Activated CD4-positive, alpha-beta T cell treated with anti-CD3 and anti-CD28 coated beads, Interleukin-2, amount 50 U/mL, for 24 hours (primary cell): ENCODE measurements at regions not wholly inside any gene's neighbourhood (a gene's known extent, or its start where the extent isn't known, plus 50 kb on each side); places are given as distances from the start of the nearest gene placed in this dataset.

Experiments used
- DNase-seq, 2 donors: peaks; one replicate each; pipeline ENCODE4 v3.0.0-alpha.2; 2020; ENCODE audit warnings: low read depth in 1 of 2, low spot score in 1 of 2

DNA sequence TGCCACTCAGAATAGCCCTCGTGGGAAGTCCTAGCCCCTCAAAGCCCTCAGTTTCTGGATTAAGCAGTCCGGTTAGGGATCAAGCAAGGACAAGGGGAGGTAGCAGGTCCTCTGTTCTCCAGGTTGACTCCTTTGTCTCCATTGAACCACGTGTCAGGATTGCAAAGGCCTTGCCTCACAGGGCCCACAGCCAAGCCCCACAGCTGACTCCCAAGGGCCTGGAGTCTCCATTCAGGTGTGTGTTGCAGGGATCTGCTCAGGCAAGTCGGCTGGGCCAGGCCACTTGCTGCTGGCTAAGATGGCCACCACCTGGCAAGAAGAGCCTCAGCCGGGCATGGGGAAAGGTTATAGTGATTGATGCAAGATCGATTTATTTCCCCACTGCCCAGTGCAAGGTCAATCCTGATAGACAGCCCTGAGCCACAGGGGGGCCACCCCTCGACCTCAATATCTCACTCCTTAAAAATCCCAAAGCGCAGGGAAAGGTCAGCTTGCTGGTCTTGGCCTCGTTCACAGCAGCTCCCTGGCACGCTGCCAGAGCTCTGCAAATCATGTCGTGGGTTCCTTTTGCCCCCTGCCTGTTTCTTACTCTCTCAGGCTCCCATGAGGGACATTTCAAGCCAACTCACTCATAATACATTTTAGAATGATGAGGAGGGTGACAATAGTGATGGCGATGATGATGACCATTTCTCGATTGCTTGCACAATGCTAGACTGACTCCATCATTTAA lies 75.9 kb downstream of the EDN3 start:
- DNase-seq: no peak

DNA sequence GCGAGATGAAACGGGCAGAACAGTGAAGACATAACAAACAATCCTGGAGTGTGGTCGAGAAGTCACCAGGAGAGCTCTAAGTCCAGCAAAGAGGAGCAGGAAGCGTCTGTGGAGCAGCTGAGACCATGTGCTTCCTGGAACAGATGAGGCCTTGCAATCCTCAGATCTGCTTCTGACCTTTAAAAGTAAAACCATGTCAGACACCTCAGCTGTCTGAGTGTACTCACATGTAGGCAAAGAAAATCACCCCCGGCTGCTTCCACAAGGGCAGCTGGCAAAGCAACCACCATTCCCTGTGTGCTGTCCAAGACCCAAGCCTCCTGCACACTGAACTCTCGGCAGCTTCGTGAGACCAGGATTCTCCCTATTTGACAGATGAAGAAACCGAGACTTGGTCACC lies 76.6 kb downstream of the EDN3 start:
- DNase-seq: no peak

DNA sequence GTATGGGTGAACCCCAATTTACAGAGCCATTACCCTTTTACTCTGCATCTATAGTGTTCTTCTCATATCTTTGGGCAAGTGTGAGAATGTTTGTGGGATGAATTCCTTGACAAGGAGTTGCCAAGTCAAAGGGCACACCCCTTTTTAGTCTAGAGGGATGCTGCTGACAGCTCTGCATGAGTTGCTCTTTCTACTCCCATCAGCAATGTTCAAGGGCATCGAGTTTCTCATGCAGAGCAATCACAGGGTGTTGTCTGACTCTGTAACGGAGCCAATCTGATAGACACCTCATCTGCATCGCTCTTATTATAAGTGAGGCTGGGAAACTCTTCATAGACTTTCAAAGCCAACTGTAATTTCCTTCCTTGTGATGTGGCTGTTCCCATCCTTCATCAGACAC lies 77.4 kb downstream of the EDN3 start:
- no peak for DNase-seq

DNA sequence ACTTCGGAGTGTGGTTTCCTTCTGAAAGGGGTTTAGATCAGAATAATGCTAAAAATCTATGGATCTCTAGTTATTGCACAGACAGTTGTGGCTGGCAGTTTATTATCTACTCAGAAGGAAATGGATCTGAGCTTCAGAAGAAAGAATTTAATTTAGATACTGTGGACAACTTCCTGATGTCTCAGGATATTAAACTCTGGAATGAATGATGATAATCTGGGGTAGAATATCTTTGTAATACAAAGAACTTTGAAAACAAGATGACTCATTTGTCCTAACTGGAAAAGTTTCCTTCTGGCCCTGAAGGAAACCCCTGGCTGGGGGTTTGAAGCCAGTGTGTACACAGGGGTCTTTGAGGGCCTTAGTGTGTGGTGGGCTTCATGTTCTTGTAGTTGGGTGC lies 78.0 kb downstream of the EDN3 start:
- DNase-seq: no peak

DNA sequence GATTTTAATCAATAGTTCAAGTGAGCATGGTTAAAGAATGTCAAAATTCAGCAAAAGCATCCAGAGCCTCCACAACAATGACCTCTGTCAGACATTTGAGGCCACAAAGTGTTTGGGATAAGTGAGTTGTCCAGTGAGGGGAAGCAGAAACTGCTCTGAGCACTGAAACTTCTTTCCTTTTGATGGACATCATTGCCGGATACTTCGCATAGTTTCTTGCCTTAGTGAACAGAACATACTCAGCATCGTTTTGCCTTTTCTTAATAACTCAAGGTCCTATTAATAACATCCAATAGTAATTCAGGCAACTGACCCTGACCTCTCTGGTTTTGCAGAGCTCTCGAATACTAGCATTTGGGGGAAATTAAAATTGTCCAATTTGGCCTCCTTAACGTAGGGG lies 78.6 kb downstream of the EDN3 start:
- no peak for DNase-seq

DNA sequence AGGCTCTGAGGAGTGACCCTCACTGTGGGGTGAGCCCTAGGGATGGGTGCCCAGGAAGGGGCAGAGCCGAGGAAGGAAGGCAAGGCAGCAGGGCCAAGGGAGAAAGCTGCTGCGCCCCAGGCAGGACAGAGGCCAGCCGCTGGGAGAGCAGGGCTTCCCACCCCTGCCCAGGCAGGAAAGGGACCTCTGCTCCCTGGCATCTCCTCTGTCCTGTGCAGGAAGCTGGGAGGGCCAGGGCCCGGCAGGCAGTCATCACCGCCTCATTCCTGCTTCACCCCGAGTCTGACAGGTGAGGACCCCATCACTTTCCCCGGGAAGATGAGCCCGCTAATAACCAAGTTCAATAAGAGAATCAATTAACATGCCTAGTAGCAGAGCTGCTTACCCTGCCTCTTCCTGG lies 81.3 kb downstream of the EDN3 start:
- no peak for DNase-seq

DNA sequence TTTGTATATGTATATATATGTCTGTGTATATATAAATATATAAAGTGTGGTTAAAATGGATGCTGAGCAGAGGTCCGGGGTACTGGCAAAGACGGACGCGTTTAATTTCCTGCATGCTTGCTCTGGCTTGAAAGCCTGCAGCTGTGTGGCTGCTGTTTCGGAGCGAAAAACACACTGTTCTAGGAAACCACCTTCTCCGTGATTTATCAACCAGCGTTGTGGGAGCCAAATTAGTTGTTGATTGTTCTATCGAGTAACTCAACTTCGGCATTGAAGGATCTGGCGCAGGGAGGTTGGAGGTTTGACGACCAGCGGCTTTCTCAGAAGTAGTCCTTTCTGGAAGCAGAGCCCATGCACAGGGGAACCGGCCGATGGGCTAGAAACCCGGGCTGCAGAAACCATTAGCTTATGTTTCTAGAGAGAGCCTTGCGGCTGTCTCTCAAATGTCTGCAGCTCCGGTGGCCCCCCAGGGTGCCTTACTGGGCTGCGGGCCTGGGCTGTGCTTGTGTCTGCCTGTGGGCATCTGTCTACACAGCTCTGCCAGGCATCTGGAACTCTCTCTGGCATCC lies 81.8 kb downstream of the EDN3 start:
- no peak for DNase-seq

DNA sequence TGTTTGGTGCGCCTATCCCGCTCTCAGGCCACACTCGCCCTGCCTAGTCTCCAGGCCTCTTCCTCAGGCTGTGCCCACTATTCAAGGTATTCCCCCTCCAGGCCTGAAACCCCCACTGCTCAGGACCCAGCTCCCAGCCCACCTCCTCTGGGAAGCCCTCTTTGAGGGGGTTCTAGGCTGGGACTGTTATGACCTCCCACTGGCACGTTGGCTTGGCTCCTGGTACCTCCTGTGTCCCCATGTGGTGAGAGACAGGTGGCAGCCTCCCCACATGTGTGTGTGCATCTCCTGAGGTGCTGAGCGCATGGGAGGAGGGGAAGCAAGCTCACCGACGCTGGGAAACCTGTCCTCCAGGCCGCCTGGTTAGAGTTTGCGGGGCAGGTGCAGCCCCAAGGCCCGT lies 82.5 kb downstream of the EDN3 start:
- DNase-seq: no peak

DNA sequence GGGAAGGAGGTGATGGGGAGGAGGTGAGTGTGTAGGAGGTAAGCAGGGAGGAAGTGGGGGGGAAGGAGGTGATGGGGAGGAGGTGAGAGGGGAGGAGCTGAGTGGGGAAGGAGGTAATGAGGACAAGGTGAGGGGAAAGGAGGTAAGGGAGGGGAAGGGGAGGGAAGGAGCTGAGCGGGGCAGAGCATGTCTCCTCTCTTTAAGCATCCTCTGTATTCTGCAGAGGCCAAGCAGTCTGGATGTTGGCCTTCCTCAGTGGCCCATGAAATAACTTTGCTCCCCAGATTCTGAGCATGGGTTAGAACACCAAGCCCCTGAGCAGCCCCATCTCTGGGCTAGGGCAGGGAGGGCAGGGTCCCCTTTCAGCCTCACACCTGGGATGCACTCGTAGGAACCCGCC lies 84.6 kb downstream of the EDN3 start:
- no peak for DNase-seq

DNA sequence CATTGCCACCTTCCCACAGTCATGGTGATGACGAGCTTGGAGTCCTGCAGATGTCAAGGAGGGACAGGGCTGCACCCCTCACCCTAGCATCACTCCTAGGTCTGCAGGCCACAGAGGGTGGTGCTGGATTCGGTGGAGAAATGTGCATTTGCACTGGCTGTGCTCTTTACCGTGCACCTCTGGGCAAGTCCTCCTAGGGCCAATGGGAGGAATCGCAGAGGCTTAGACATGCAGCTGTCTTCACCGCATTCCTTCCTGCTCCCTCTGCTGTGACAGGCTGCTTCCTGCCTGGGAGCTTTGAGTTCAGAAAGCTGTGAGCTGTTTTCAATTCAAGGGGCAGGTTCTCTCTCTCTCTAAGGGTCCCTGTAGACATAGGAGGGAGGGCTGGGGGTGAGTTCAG lies 85.1 kb downstream of the EDN3 start:
- no peak for DNase-seq

DNA sequence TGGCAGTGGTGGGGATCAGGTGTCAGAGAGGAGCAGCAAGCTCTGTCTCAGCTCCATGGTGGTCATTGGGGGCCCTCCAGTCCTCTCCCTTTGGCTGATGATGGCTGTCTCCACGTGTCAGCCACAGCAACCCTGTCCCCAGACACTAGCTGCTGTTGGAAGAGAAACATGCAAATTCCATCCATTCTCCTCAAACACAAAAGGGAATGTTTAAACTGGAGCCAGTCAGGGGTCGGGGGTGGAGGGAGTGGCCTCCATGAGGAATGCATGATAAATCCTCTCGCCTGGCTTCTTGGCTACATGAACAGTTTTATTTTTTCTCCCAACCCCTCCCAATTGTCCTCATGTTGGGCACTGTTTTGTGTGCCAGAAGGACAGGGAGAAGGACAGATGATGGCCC lies 86.4 kb downstream of the EDN3 start:
- DNase-seq: no peak

DNA sequence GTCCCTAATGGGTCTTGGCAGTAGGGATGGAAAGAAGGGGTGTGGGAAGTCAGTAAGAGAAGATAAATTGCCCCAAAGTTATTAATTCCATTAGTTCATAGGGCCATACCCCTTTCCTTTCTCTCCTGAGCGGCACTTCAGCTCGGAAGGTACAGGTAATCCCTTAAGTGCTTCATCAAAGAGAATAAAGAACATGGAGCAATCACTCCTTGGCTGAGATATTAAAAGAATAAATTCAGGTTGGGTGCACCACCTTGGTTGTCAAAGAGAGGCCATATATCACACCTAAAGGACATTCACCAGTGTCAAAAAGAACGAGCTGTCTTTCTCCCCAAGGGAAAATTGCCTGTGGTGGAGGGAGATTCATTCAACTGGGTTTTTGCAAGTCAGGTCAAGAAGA lies 87.5 kb downstream of the EDN3 start:
- no peak for DNase-seq

DNA sequence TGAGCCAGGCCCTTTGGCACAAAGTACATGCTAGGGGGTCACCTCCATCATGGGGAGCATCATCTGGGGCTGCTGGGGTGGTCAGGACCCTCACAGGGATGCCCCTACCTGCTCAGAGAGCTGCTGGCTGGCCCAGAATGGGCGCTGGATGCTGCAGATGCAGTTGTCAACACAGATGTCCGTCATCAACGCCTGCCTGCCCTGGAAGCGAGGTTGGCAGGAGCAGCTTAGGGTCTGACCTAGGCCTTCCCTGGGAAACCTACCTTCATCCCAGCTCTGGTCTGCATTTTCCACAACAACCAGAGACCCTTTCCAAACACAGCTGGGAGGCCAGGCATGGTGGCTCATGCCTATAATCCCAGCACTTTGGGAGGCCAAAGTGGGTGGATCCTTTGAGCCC lies 88.0 kb downstream of the EDN3 start:
- no peak for DNase-seq

DNA sequence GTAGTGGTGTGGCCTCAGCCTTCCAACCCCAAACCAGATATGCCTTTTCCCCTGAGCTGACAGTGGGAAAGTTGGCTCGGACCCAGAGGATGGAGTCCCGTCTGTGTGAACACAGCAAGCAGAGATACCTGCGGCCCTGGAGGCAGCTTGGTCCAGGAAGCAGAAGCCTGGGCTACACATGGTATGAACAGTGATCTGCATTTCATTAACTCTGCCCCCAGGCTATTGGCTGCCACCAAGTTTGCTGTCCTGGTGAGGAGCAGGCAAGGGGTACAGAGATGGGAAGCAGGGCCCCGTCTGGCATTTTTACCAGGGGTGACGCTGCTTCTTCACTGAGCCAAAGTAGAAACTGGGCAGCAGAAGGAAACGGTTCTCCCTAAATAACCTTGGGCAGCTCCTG lies 90.0 kb downstream of the EDN3 start:
- no peak for DNase-seq

DNA sequence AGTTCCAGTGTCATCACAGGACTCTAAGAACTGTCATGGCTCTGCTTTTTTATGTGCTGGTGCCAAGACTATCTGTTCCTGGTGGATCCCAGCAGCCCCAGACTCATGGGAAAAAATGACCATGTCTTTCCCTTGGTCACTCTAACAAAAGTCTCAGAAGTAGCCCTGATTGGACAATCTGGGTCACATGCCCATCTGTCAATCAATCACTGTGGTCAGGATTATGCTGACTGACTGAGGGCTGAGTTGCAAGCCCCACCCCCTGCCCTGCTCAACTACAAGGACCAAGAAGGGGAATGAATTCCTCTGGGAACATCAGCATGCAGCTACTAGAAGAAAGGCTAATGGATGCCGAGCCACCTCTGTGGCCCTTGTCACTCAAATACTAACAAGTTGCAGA lies 91.6 kb downstream of the EDN3 start:
- no peak for DNase-seq

DNA sequence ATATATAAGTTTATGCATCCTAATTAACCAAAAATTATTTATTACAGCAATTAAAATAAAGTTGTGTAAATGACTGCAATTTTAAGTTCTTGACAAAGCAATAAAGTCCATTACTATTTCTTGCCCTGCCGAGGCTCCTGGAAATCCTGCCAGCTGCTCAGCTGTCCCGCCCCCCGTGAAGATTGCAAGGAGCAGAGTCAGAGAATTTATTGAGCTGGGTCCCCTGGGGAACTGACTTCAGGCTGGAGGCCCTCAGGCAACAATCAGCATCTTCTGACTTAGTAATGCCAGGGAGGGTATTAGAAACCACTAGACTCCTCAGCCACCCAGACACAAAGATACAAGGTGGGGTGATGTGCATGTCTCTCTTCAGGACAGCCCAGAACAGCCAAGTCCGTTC lies 92.3 kb downstream of the EDN3 start:
- no peak for DNase-seq

DNA sequence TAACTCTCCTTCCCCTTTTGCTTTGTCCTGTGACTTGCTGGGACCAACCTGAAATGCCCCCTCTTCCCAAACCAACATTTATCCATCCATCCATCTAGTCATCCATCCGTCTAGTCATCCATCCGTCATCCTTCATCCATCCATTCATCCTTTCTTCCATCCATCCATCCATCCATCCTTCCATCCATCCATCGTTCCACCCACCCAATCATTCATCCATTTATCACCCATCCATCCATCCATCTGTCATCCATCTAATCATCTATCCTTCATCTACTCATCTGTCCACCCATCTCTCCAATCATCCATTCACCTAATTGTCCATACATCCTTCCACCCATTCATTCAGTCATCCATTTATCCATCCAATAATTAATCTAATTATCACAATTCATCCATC lies 92.7 kb downstream of the EDN3 start:
- DNase-seq: no peak

DNA sequence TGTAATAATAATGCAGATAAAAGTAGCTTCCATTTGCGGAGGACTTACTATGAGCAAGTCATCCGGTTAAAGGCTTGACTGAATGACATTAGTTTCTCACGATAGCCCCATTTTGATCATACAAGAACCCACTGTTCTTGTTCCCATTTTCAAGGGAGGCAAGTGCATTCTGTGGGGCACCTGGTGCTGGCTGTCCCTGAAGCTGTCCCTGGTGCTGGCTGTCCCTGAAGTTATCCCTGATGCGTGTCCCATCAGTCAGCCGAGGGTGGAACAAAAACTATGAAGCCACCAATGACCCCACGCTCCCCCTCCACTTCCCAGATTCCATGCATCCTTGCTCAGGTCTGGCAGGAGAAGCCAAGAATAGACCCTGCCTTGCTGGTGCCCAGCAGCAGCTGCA lies 95.3 kb downstream of the EDN3 start:
- no peak for DNase-seq

DNA sequence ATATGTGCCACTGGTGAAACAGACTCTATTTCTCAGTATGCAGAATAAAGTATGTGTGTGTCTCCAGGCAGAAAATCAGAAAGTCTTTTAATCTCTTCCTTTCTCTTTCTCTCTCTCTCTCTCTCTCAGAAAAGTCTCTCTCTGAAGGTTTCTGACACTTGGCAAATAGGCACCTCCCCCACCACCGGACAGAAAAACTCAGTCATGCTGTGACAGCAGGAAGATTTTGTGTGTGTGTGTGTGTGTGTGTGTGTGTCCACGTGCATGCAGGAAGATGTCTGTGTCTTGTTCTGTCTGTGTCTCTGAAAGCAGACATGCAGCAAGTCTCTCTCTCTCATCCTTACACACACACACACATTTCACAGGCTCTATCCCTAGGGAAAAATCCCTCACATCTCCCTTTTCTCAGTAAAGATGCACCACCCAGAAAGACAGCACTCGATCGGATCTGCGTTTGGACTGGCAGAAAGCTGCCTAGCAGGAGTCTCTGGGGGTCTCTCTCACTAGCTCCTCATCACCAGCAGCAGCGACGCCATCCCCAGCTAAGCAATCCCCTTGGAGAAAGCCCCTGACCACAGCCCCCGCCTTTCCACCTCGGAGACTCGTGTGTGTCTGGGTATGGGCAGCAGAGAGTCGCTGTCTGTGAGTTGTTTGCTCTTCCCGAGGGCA lies 98.3 kb downstream of the EDN3 start:
- no peak for DNase-seq

DNA sequence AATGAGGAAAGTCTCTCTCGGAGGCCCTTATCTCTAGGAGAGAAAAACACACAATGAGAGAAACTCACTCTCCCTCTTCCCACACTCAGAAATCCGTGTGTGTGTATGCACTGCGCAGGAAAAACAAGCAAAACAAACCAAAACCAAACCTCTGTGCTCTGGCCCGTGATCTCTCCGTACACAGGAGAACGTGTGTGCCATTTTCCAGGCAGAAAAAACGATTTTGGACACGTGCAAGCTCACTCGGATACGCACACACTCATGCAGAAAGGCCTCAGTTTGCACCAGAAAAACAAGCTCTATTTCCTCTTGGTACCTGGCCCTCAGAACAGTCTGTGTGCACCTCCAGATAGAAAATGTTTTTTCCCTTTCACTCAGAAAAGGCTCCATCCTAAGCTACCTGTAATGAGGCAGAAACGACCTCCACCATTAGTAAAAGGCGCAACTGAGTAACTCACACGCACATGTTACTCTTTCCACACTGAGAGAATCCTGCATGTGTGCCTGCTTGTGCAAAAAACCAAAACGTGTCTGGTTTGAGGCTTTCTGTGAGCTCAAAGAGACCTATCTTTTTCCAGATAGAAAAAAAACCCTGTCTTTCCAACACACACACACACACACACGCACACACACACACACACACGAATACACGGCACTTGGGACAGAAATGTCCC lies 99.2 kb downstream of the EDN3 start:
- no peak for DNase-seq

DNA sequence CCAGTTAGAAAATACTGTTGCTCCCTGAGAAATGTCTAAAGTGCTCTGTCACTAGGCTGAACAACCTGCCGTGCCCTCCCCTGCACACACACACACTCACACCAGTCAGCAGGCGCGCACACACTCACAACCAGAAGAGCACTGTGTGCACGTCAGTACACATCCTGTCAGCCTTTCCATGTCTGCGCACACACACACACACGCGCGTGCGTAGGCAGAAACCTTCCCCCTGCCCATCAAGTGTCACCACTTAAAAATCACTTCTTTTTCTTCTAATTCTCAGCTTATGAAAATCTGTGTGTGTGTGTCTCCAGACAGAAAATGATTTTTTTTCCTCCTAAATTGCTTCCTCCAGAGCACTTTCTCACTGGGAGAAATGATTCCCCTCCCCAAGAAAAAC lies 100.3 kb downstream of the EDN3 start:
- no peak for DNase-seq

DNA sequence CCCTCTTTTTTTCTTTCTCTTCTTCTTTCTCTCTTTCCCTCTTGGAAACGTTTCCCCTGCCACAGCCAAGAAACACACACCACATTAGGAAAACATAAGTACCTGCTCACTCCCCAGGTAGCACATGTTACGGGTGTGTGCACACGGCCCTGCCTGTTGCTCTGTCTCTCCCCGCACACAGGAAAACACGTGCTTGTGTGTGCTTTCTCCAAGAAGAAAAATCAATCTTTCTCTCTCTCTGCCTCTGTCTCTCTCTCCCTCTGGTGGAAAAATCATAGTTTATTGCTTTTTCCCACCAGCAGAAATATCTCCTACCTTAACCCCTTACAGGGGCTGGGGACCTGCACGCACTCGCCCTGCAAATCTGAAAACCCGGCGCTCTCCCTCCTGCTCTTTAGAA lies 102.3 kb downstream of the EDN3 start:
- DNase-seq: no peak
